ENCODE measurements at regions not wholly inside any gene's neighbourhood (a gene's known extent, or its start where the extent isn't known, plus 50 kb on each side); places are given as distances from the start of the nearest gene placed in this dataset.

GRCh38 chr2:64323197-64323596 lies 130.8 kb upstream of the LGALSL start:
- DNase-seq = no peak

GRCh38 chr2:64324746-64325410 lies 129.1 kb upstream of the LGALSL start:
- no peak for DNase-seq

- DNase-seq = no peak
Measured at GRCh38 chr2:64325477-64325851, 128.5 kb upstream of the LGALSL start.

DNA sequence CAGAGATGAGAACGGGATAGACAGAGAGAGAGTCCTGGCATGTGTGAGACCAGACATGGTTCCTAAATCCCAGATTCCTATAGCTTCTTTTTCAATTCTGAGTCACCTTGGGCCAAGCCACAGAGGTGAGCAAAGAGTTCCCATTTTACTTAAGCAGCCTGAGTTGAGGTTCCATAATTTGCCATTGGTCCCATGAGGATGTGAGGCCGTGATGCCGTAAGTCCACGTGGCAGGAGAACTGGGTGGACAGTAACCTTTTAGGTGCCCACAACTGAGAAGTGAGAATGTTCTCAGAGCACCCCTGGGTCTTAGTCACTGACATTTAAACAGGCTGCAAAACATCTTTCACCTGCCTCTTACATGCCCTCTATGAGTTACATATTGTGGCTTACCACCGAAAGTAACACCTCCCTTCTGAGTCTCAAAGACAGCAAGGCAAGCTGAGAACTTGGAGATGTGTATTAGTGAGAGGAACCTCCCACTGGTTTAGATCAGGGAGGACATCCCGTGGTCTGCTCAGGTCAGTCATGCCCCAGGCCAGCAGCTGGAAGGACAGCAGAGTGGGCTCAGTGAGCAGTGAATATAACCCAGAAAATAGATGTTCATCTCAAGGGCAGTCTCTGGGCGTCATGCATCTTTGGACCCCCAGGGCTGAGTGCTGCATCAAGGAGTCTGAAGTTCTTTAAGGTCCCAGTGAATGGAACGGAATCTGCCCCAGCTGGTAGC lies 127.9 kb upstream of the LGALSL start:
- no peak for DNase-seq

- no peak for DNase-seq
Measured at GRCh38 chr2:64326578-64327050, 127.3 kb upstream of the LGALSL start.

- DNase-seq = no peak
Measured at GRCh38 chr2:64327129-64327509, 126.8 kb upstream of the LGALSL start.

GRCh38 chr2:64327510-64328414 lies 126.2 kb upstream of the LGALSL start:
- peak; percentile 4 for DNase-seq

- DNase-seq = no peak
Measured at GRCh38 chr2:64328415-64328722, 125.6 kb upstream of the LGALSL start.

GRCh38 chr2:64328756-64329155 lies 125.2 kb upstream of the LGALSL start:
- no peak for DNase-seq

GRCh38 chr2:64329848-64330247 lies 124.1 kb upstream of the LGALSL start:
- DNase-seq = no peak

- peak; percentile 77 for DNase-seq
Measured at GRCh38 chr2:64330281-64331113, 123.5 kb upstream of the LGALSL start.

DNA sequence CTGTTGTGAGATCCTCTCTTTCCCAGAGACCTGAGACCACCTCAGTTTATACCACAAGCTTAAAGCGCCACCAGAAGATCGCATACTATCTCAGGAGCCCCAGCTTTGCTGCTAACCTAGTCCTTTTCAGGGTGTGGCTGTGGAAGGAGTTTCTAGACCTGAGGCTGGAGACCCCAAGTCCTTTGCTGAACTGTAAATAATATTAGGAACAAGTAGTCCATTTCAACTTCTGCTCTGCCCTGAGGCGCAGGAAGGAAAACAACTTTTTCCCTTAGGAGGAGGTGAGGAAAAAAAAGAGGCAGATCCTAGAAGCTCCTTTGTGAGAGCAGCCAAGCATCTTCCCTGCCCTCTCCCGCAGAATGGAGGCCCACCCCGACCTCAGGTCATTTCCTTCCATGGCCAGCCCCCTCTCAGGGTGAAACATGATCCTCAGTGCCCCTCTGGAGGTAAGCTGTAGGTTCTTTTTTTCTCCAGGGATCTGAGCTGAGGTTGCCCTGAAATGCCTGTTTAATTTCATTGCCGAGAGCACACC lies 122.8 kb upstream of the LGALSL start:
- no peak for DNase-seq

DNA sequence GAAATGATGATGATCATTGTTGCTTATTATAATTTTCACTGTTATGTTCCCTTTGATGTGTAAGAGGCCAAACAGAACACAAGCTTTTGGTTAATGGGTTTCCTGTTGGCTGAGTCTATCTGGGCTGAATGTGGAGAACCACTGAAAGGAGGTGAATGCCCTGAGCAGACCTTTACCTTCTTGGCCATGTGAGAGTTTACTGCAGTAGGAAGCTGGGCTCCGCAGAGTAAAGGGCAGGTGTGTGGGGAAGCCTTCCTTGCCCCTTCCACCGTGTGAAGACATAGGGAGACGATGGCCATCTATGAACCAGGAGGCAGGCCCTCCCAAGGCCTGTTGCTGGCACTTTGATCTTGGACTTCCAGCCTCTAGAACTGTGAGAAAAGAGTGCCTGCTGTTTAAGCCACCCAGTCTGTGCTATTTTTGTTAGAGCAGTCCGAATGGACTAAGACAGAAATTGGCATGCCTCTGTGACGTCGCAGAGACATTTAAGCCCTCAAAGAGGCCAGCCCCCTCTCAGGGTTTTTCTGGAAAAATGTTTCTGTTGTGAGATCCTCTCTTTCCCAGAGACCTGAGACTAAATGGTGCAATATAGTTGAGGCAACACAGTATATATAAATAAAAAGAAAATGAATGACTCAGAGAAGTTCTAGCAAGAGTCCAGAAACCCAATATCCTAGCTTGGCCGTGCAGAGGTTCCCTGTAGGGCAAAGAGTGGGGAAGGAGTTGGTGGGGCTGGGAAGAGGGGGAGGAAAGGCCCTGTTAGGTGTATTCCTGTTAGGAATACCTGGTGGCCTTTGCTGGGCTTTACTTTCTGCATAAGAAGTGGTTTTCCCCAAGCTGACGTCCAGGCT lies 121.9 kb upstream of the LGALSL start:
- DNase-seq = no peak

GRCh38 chr2:64336171-64336570 lies 117.8 kb upstream of the LGALSL start:
- no peak for DNase-seq

DNA sequence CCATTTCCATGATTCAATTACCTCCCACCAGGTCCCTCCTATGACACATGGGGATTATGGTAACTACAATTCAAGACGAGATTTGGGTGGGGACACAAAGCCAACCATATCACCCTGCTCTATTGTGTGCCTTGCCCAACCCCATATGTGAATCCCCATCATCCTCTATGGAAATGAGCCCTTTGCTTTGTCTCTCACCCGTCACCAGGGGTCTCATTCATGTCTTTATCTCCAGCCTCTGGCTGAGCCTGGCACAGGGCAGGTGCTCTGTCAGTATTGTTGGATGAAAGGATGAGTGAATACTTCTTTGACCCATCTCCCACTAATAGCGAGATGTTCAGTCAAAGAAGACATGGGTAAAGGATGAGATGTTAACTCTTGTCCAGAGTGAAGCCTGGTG lies 116.6 kb upstream of the LGALSL start:
- DNase-seq = no peak

- no peak for DNase-seq
Measured at GRCh38 chr2:64338108-64338507, 115.9 kb upstream of the LGALSL start.

GRCh38 chr2:64338910-64339500 lies 115.0 kb upstream of the LGALSL start:
- no peak for DNase-seq

DNA sequence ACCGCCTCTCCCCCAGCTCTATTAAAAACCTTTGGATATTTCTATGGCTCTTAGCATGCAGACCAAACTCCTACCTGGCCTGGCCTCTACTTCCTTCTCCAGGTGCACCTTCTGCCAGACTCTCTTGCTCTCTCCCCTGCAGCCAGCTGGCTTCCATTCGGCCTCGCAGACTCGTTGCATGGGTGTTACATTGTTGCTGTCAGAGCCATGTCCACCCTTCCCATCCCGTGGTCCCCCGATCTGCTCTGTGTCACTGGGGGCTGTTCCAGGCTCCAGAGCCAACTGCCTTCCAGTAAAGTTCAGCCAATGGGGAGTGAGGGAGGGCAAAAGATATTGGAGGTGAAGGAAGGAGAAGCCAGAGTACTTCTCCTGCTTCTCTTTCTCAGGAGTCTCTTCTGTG lies 112.5 kb upstream of the LGALSL start:
- no peak for DNase-seq

- DNase-seq = no peak
Measured at GRCh38 chr2:64342195-64343099, 111.5 kb upstream of the LGALSL start.

DNA sequence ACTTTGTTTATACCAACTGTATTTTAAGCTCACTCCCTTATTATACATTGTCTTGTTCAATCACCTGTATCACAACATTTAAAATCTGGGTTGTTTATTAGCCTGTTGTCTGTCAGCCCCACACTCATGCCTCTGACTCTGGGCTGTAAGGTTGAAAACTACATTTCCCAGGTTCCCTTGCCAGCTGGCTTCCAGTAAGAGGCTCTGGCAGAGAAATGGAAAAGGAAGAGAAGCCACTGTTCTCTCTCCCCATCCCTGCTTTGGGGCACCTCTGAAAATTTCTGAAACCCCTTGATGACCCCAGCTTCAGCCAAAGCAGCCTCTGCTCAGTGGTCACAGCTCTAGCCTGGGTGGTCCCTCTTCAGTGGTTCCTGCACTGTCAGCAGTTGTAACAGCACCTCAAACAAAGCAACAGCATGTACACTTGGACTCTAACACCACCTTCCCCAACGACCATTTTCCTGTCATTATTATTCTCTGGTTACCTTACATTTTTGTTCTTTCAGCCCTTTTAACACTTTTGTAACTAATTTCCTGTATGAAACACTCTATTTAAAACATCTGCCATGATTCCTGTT lies 108.9 kb upstream of the LGALSL start:
- DNase-seq = no peak
